ENCODE measurements at regions not wholly inside any gene's neighbourhood (a gene's known extent, or its start where the extent isn't known, plus 50 kb on each side); places are given as distances from the start of the nearest gene placed in this dataset.

GRCh38 chr3:115332998-115333397 is 185.9 kb upstream of the ZBTB20 start:
- H3K4me3 ChIP-seq (ENCODE audit: low read depth, low read length): no peak overlapping the region
- no peaks in the 10 kb centered on the region for H3K9me3 ChIP-seq (ENCODE audit: severe bottlenecking)
- no peaks in the 10 kb centered on the region for H3K27me3 ChIP-seq (ENCODE audit: insufficient read depth, low read depth, severe bottlenecking)
- no peak overlapping the region for H3K27ac ChIP-seq
- no peak for TF ChIP-seq CTCF (IDR thresholded peaks at IDR 0.05; ENCODE audit: low read depth, low read length)
- no peaks in the 10 kb centered on the region for H3K36me3 ChIP-seq
- DNase-seq: no peak

DNA sequence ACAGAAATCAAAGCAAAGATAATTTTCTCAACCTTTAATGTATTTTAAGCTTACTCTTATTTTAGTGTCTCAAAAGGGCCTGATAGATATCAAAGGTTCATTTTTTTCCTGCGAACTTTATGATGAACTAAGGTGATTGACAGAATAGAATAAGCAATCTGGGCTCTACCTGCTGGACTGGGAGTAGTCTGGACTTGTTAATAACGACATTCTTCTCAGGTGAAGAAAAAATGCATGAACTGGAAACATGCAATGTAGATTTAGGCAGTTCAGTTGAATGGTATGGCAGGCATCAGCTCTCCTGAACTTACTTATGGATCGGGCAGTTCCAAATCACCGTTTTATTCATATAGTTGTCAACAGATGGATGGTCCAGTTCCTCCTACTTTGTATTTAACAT is 189.7 kb upstream of the ZBTB20 start:
- no peaks in the 10 kb centered on the region for H3K27me3 ChIP-seq (ENCODE audit: insufficient read depth, low read depth, severe bottlenecking)
- no peak for DNase-seq
- no peak for TF ChIP-seq CTCF (IDR thresholded peaks at IDR 0.05; ENCODE audit: low read depth, low read length)
- no peak overlapping the region for H3K27ac ChIP-seq
- no peaks in the 10 kb centered on the region for H3K36me3 ChIP-seq
- H3K9me3 ChIP-seq (ENCODE audit: severe bottlenecking): no peaks in the 10 kb centered on the region
- no peak overlapping the region for H3K4me3 ChIP-seq (ENCODE audit: low read depth, low read length)

GRCh38 chr3:115340586-115340985 is 193.5 kb upstream of the ZBTB20 start:
- no peak for DNase-seq
- no peaks in the 10 kb centered on the region for H3K9me3 ChIP-seq (ENCODE audit: severe bottlenecking)
- H3K4me3 ChIP-seq (ENCODE audit: low read depth, low read length): no peak overlapping the region
- no peak overlapping the region for H3K27ac ChIP-seq
- TF ChIP-seq CTCF (IDR thresholded peaks at IDR 0.05; ENCODE audit: low read depth, low read length): no peak
- H3K27me3 ChIP-seq (ENCODE audit: insufficient read depth, low read depth, severe bottlenecking): no peaks in the 10 kb centered on the region
- H3K36me3 ChIP-seq: no peaks in the 10 kb centered on the region

GRCh38 chr3:115341208-115341607 is 194.1 kb upstream of the ZBTB20 start:
- no peak for DNase-seq
- H3K36me3 ChIP-seq: no peaks in the 10 kb centered on the region
- TF ChIP-seq CTCF (IDR thresholded peaks at IDR 0.05; ENCODE audit: low read depth, low read length): no peak
- H3K9me3 ChIP-seq (ENCODE audit: severe bottlenecking): no peaks in the 10 kb centered on the region
- H3K27ac ChIP-seq: no peak overlapping the region
- no peaks in the 10 kb centered on the region for H3K27me3 ChIP-seq (ENCODE audit: insufficient read depth, low read depth, severe bottlenecking)
- H3K4me3 ChIP-seq (ENCODE audit: low read depth, low read length): no peak overlapping the region

DNA sequence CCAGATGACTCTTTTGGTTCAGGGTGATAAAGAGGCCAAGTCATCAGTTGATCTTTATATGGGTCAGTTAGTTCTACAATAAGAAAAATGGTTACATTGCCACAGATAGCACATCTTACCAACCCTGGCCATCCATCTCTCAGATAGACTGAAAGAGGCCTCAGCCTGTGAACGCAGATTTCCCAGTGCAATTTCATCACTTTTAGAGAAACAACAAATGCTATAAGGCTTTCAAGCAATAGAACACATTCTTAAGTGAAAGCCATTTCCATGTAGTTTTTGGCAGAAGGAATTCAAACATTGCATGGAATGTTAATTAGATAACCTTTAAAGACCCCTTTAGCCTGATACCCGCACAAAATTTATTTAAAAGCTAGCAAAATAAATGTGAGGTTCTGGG is 200.6 kb upstream of the ZBTB20 start:
- Histone ChIP-seq H3K9me3 (ENCODE audit: severe bottlenecking) (no peaks in the 10 kb centered on the region), H3K27ac (no peak overlapping the region), H3K4me3 (ENCODE audit: low read depth, low read length) (no peak overlapping the region), H3K27me3 (ENCODE audit: insufficient read depth, low read depth, severe bottlenecking) (no peaks in the 10 kb centered on the region), H3K36me3 (no peaks in the 10 kb centered on the region)
- TF ChIP-seq CTCF (IDR thresholded peaks at IDR 0.05; ENCODE audit: low read depth, low read length): no peak
- no peak for DNase-seq

DNA sequence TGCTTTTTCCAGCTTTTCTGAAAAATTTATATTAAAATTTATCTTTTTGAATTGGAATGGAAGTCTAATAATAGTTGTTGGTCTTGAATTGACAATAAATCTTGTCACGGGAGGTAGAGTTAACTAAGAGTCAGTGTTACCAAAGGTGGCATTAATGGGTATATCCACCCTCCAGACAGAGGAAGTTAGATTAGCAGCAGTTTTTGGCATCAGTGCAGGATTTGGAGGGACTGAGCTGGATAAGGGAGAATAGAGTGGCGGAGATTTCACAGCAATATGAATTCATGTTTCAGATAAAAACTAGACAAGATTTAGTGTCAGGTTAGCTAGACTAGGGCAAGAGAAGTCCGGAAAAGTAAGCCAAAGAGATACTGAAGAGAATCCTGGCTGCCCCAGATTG is 201.3 kb upstream of the ZBTB20 start:
- Histone ChIP-seq H3K27me3 (ENCODE audit: insufficient read depth, low read depth, severe bottlenecking) (no peaks in the 10 kb centered on the region), H3K27ac (no peak overlapping the region), H3K4me3 (ENCODE audit: low read depth, low read length) (no peak overlapping the region), H3K9me3 (ENCODE audit: severe bottlenecking) (no peaks in the 10 kb centered on the region), H3K36me3 (no peaks in the 10 kb centered on the region)
- TF ChIP-seq CTCF (IDR thresholded peaks at IDR 0.05; ENCODE audit: low read depth, low read length): no peak
- no peak for DNase-seq
